22Rv1 (cell line): ENCODE measurements at regions not wholly inside any gene's neighbourhood (a gene's known extent, or its start where the extent isn't known, plus 50 kb on each side); places are given as distances from the start of the nearest gene placed in this dataset.

Source experiments
- CTCF ChIP-seq: fragments of 450-650 bp; IDR thresholded peaks from 2 replicates; pipeline ENCODE4 v1.5.1; 2017; ENCODE audit warnings: mild to moderate bottlenecking
- ZFX ChIP-seq: fragments of 450-650 bp; IDR thresholded peaks from 2 replicates; pipeline ENCODE4 v1.6.1; 2017; ENCODE audit warnings: antibody characterized with exemption, borderline replicate concordance

- TF ChIP-seq CTCF (no peak), ZFX (no peak)
These were observed 389.3 kb downstream of the LMO7 start for GRCh38 chr13:76025392-76025791.
